SK-N-SH treated with all-trans-retinoic acid at 6 μM for 48 hours (cell line): ENCODE measurements at regions not wholly inside any gene's neighbourhood (a gene's known extent, or its start where the extent isn't known, plus 50 kb on each side); places are given as distances from the start of the nearest gene placed in this dataset.

Experiments
- ATAC-seq: fragments of 200-7000 bp; cut with Tn5 transposase; 3 replicates; pipeline ENCODE4 v1.9.1; 2020; ENCODE audit warnings: mild to moderate bottlenecking, moderate library complexity
- ARNTL ChIP-seq: fragments of 450-650 bp; formaldehyde crosslinking; IDR thresholded peaks from 2 replicates; pipeline ENCODE4 v1.5.0; 2020; ENCODE audit warnings: low read depth, mild to moderate bottlenecking, moderate library complexity, borderline replicate concordance
- BACH2 ChIP-seq: fragments of 250-450 bp; sonication (Bioruptor Pico); IDR thresholded peaks from 2 replicates; pipeline ENCODE4 v1.9.0; 2021; ENCODE audit warnings: mild to moderate bottlenecking, borderline replicate concordance
- CSDC2 ChIP-seq: fragments of 250-450 bp; sonication (Bioruptor Pico); IDR thresholded peaks from 2 replicates; pipeline ENCODE4 v1.5.0; 2020; ENCODE audit warnings: mild to moderate bottlenecking, moderate library complexity
- ESRRG ChIP-seq: fragments of 250-450 bp; sonication (Bioruptor Pico); IDR thresholded peaks from 2 replicates; pipeline ENCODE4 v1.6.1; 2021; ENCODE audit warnings: mild to moderate bottlenecking
- GLIS3 ChIP-seq: fragments of 250-450 bp; sonication (Bioruptor Pico); IDR thresholded peaks from 2 replicates; pipeline ENCODE4 v1.5.0; 2020; ENCODE audit warnings: mild to moderate bottlenecking, moderate library complexity
- ISL1 ChIP-seq: fragments of 250-450 bp; sonication (Bioruptor Pico); IDR thresholded peaks from 2 replicates; pipeline ENCODE4 v2.1.2; 2022; ENCODE audit warnings: mild to moderate bottlenecking, moderate library complexity
- OSR1 ChIP-seq: fragments of 250-450 bp; sonication (Bioruptor Pico); IDR thresholded peaks from 2 replicates; pipeline ENCODE4 v1.8.0; 2022; ENCODE audit warnings: moderate library complexity, mild to moderate bottlenecking, inconsistent platforms
- POU6F1 ChIP-seq: fragments of 250-450 bp; sonication (Bioruptor Pico); IDR thresholded peaks from 2 replicates; pipeline ENCODE4 v1.8.0; 2021; ENCODE audit warnings: low read depth, mild to moderate bottlenecking, moderate library complexity, borderline replicate concordance
- PPARA ChIP-seq: fragments of 250-450 bp; sonication (Bioruptor Pico); IDR thresholded peaks from 2 replicates; pipeline ENCODE4 v1.5.0; 2020; ENCODE audit warnings: mild to moderate bottlenecking, borderline replicate concordance
- RARB ChIP-seq: fragments of 250-450 bp; sonication (Bioruptor Pico); IDR thresholded peaks from 2 replicates; pipeline ENCODE4 v1.8.0; 2021; ENCODE audit warnings: mild to moderate bottlenecking, moderate library complexity
- SNAI2 ChIP-seq: fragments of 250-450 bp; sonication (Bioruptor Pico); IDR thresholded peaks from 2 replicates; pipeline ENCODE4 v1.5.0; 2020; ENCODE audit warnings: mild to moderate bottlenecking, moderate library complexity
- TCF4 ChIP-seq: fragments of 250-450 bp; sonication (Bioruptor Pico); IDR thresholded peaks from 2 replicates; pipeline ENCODE4 v1.8.0; 2021; ENCODE audit warnings: mild to moderate bottlenecking, moderate library complexity, borderline replicate concordance
- TOX ChIP-seq: fragments of 250-450 bp; sonication (Bioruptor Pico); IDR thresholded peaks from 2 replicates; pipeline ENCODE4 v1.8.0; 2021; ENCODE audit warnings: mild to moderate bottlenecking, moderate library complexity, borderline replicate concordance
- TSHZ2 ChIP-seq: fragments of 250-450 bp; sonication (Bioruptor Pico); IDR thresholded peaks from 2 replicates; pipeline ENCODE4 v1.5.0; 2020; ENCODE audit warnings: mild to moderate bottlenecking, moderate library complexity
- ZC3H10 ChIP-seq: fragments of 250-450 bp; sonication (Bioruptor Pico); IDR thresholded peaks from 2 replicates; pipeline ENCODE4 v1.5.1; 2021; ENCODE audit warnings: mild to moderate bottlenecking, moderate library complexity
- ZFP3 ChIP-seq: fragments of 250-450 bp; sonication (Bioruptor Pico); IDR thresholded peaks from 2 replicates; pipeline ENCODE4 v1.5.0; 2020; ENCODE audit warnings: mild to moderate bottlenecking, moderate library complexity
- ZFP30 ChIP-seq: fragments of 450-650 bp; formaldehyde crosslinking; IDR thresholded peaks from 2 replicates; pipeline ENCODE4 v1.5.0; 2022; ENCODE audit warnings: mild to moderate bottlenecking, moderate library complexity
- ZNF565 ChIP-seq: fragments of 450-650 bp; formaldehyde crosslinking; conservative IDR thresholded peaks from 2 replicates; pipeline ENCODE4 v1.5.0; 2020; ENCODE audit warnings: low read depth, mild to moderate bottlenecking, moderate library complexity
- ZNF70 ChIP-seq: fragments of 450-650 bp; formaldehyde crosslinking; IDR thresholded peaks from 2 replicates; pipeline ENCODE4 v1.5.0; 2020; ENCODE audit warnings: mild to moderate bottlenecking, moderate library complexity
- ZNF8 ChIP-seq: fragments of 450-650 bp; formaldehyde crosslinking; IDR thresholded peaks from 2 replicates; pipeline ENCODE4 v1.5.0; 2020; ENCODE audit warnings: mild to moderate bottlenecking, moderate library complexity
- TF ChIP-seq, protein P1 (sequence below): fragments of 250-450 bp; sonication (Bioruptor Pico); IDR thresholded peaks from 2 replicates; pipeline ENCODE4 v1.5.1; 2021; ENCODE audit warnings: mild to moderate bottlenecking, moderate library complexity
- TF ChIP-seq, protein P2 (sequence below): fragments of 250-450 bp; sonication (Bioruptor Pico); IDR thresholded peaks from 2 replicates; pipeline ENCODE4 v1.8.0; 2020; ENCODE audit warnings: mild to moderate bottlenecking, moderate library complexity, borderline replicate concordance

GRCh38 chr10:125482108-125482507 lies 200.9 kb downstream of the TEX36 start (continued):
- TF ChIP-seq POU6F1 (CRISPR knock-in tag) = no peak
- no peak for TF ChIP-seq TOX (CRISPR knock-in tag)
- TF ChIP-seq SNAI2 (CRISPR knock-in tag) = no peak
- TF ChIP-seq ZNF70 (CRISPR knock-in tag) = no peak
- TF ChIP-seq ZNF565 (CRISPR knock-in tag) = no peak
- no peak for TF ChIP-seq ZFP30 (CRISPR knock-in tag)

GRCh38 chr10:125479059-125479458 lies 203.9 kb downstream of the TEX36 start:
- TF ChIP-seq ZC3H10 (no peak), ZNF565 (CRISPR knock-in tag) (no peak), ESRRG (CRISPR knock-in tag) (no peak), RARB (CRISPR knock-in tag) (no peak), SNAI2 (CRISPR knock-in tag) (no peak), TCF4 (CRISPR knock-in tag) (no peak), OSR1 (CRISPR knock-in tag) (no peak), CSDC2 (CRISPR knock-in tag) (no peak), ARNTL (no peak), POU6F1 (CRISPR knock-in tag) (no peak), ZNF70 (CRISPR knock-in tag) (no peak), ZFP30 (CRISPR knock-in tag) (no peak)
- TF ChIP-seq, protein P1, sequence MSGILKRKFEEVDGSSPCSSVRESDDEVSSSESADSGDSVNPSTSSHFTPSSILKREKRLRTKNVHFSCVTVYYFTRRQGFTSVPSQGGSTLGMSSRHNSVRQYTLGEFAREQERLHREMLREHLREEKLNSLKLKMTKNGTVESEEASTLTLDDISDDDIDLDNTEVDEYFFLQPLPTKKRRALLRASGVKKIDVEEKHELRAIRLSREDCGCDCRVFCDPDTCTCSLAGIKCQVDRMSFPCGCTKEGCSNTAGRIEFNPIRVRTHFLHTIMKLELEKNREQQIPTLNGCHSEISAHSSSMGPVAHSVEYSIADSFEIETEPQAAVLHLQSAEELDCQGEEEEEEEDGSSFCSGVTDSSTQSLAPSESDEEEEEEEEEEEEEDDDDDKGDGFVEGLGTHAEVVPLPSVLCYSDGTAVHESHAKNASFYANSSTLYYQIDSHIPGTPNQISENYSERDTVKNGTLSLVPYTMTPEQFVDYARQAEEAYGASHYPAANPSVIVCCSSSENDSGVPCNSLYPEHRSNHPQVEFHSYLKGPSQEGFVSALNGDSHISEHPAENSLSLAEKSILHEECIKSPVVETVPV (CRISPR knock-in tag) = no peak
- TF ChIP-seq, protein P2, sequence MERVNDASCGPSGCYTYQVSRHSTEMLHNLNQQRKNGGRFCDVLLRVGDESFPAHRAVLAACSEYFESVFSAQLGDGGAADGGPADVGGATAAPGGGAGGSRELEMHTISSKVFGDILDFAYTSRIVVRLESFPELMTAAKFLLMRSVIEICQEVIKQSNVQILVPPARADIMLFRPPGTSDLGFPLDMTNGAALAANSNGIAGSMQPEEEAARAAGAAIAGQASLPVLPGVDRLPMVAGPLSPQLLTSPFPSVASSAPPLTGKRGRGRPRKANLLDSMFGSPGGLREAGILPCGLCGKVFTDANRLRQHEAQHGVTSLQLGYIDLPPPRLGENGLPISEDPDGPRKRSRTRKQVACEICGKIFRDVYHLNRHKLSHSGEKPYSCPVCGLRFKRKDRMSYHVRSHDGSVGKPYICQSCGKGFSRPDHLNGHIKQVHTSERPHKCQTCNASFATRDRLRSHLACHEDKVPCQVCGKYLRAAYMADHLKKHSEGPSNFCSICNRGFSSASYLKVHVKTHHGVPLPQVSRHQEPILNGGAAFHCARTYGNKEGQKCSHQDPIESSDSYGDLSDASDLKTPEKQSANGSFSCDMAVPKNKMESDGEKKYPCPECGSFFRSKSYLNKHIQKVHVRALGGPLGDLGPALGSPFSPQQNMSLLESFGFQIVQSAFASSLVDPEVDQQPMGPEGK = no peak
- no peak for ATAC-seq

- no peak for ATAC-seq
Measured at GRCh38 chr10:125475815-125476214, 207.1 kb downstream of the TEX36 start.

More at GRCh38 chr10:125475815-125476214, 207.1 kb downstream of the TEX36 start:
- TF ChIP-seq CSDC2 (CRISPR knock-in tag) (no peak), ZC3H10 (no peak), ISL1 (CRISPR knock-in tag) (no peak), SNAI2 (CRISPR knock-in tag) (no peak), ARNTL (no peak), POU6F1 (CRISPR knock-in tag) (no peak), OSR1 (CRISPR knock-in tag) (no peak), ZFP3 (CRISPR knock-in tag) (no peak), GLIS3 (no peak), BACH2 (CRISPR knock-in tag) (no peak), RARB (CRISPR knock-in tag) (no peak), ZNF8 (CRISPR knock-in tag) (no peak), ZNF70 (CRISPR knock-in tag) (no peak), ZNF565 (CRISPR knock-in tag) (no peak), TSHZ2 (CRISPR knock-in tag) (no peak), PPARA (no peak), TOX (CRISPR knock-in tag) (no peak), TCF4 (CRISPR knock-in tag) (no peak)
- TF ChIP-seq, protein P2 = no peak
